HG03460 (cell line): ENCODE measurements at regions not wholly inside any gene's neighbourhood (a gene's known extent, or its start where the extent isn't known, plus 50 kb on each side); places are given as distances from the start of the nearest gene placed in this dataset.
"Not testable (repeated sequence)": the region's sequence is repeated elsewhere in the genome, so short reads cannot be mapped to it uniquely, and the experiment has no call there.

ENCODE experiments used
- ATAC-seq: cut with Tn5 transposase; IDR thresholded peaks from one replicate; pipeline ENCODE4 v1.9.1; 2021; ENCODE audit not compliant: unreplicated experiment

DNA sequence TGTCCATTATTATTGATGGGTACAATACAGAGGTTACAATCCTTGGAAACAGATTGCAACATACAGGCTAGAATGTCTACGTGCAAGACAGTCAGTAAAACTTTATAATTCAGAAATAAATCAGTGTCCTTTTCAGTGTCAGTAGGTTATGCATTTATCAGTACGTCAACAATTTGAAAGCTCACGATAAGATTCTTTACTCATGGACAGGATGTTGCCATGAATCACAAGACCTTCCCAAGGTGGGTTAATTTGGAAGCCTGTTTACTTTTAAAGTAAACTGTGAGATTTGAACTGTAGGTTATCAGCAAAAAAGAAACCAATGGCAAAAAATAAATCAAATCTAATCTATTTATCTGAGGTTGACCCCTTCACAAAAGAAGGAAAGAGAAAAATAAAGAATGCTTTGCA is 243.9 kb upstream of the AGTR1 start:
- no peak for ATAC-seq

DNA sequence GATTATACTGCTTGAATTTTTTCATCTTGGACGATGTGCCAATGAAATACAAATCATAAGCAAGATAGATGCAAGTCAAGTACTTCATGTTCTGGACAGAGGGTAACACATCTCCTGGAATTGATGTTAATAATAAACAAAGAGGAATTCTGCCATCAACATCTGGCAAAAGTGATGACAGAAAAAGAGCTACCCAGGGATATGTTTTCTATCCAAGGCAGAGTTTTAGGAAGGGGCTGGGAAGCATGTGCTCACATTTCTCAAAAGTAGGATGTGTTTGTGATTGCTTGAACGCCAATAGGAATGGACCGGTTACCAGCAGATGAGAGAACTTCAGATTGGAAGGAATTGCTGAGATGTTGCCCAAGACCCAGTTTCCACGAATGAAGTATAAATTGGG is 242.6 kb upstream of the AGTR1 start:
- no peak for ATAC-seq

DNA sequence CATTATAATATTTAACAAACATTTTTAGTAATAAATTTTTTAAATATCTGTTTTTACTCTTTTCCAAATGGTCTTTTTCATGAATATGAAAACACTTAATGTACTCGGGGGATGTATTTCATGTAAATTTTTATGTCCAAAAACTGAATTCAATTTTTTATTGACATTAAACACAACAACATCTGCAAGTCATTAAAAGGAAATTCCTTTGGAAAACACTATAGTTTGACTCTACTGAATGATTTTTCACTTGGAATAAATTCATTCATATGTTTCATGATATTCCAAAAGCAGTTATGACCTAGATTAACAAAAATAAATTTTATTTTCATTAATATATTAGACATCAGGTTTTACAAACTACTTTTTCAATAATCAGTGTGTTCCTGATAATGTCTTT is 239.8 kb upstream of the AGTR1 start:
- ATAC-seq: no peak

DNA sequence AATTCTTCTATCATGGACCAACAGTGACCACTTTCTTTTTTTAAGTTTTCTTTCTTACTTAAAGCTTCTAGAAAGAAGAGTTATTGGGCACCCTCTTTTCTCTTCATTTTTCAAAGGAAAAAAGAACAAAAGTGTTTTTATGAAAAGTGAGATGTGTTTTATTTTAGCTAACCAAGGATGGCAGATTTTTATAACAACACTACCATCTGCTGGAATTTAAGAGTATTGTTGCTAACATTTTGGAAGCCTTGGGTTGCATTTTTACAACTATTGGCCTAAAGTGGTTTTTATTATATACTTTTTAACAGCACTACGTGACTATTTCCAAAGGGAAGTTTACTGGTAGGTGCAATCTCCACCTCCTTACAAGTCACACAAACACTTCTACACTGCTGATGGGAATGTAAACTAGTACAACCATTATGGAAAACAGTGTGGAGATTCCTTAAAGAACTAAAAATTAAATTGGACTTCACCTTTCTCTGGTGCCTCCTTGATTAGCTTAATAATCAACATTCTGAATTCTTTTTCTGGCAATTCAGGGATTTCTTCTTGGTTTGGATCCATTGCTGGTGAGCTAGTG is 237.7 kb upstream of the AGTR1 start:
- ATAC-seq: no peak

DNA sequence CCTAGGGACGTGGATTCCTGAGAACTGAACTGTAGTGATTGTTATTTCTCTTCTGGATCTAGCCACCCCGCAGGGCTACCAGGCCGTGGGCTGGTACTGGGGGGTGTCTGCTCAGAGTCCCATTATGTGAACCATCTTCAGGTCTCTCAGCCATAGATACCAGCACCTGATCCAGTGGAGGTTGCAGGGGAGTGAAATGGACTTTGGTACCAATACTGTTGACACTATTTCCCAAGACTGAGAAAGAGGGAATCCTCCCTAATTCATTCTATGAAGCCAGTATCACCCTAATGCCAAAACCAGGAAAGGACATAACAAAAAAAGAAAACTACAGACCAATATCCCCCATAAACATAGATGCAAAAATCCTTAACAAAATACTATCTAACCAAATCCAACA is 237.0 kb upstream of the AGTR1 start:
- ATAC-seq: no peak

DNA sequence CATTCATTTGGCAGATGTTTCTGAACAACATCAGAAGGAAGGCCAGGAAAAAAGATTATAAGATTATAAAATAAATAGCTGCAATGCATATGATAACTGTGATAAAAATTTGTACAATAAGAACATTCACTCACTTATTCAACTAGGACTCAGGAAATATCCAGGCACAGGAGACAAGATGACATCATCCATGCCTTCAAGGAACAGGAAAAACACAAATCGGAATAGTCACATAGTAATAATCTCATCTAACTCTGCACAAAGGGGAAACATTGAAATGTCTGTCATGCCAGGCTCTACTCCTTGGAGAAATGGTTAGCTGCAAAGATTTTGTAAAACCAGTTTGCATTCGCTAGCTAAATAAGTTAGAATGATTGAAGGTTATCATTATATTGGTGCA is 233.5 kb upstream of the AGTR1 start:
- no peak for ATAC-seq

DNA sequence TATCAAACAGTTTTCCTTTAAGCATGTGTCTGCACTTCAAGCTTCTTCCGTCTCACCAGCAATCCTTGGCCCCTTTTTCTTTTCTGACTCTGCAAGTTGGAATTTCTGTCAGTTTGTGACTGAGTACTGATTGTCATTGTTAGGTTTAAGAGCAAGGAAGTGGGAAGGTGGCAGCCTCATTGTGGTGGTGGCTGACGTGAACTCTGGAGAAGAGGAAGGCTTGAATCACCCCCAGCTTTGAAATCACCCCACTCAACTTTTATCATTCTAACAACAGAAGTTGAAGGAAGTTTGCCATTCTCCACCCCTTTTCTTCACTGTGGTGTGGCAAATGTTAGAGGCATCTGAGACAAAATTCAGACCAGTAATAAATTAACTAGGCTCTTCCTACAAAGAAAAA is 231.6 kb upstream of the AGTR1 start:
- no peak for ATAC-seq

GRCh38 chr3:148466980-148467740 is 230.5 kb upstream of the AGTR1 start:
- no peak for ATAC-seq

- ATAC-seq: no peak
Measured at GRCh38 chr3:148477375-148477774, 220.3 kb upstream of the AGTR1 start.

- no peak for ATAC-seq
Measured at GRCh38 chr3:148493631-148494030, 204.1 kb upstream of the AGTR1 start.

DNA sequence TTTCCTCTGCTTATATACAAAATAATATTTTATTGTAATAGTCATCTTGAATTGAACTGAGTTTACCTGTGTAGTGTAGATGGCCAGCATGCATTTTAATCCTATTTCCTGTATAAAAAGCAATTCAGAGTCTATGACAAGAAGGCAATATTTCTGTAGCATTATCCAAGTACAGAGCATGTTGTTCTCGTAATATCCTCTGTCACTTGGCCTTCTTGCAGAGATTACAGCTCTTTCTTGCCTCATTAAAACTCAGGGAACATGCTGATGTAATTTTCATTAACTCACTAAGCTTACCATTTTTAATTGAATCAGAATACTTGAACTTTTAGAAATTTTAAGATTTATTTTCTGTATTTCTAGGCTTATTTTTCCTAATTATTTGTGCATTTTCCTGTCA is 203.3 kb upstream of the AGTR1 start:
- ATAC-seq: no peak

- no peak for ATAC-seq
Measured at GRCh38 chr3:148500881-148501280, 196.8 kb upstream of the AGTR1 start.

DNA sequence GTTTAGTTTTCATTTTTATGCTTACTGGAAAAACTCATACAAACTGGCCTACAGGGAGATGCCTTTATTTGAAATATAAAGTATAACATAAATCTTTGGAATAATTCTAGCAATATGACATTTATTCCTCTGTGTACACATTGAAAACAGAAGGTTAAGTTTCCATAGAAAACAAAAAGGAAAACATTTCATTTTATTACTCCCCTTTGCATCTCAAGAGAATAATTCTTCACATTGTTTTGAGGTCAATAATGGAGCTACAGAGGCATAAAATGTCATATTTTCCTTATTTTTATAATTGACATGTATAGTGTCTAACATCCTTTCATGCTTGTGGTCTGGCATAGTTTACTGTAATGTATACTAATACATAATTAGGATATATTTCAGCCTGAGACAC is 187.6 kb upstream of the AGTR1 start:
- no peak for ATAC-seq

- no peak for ATAC-seq
Measured at GRCh38 chr3:148510561-148510960, 187.1 kb upstream of the AGTR1 start.

DNA sequence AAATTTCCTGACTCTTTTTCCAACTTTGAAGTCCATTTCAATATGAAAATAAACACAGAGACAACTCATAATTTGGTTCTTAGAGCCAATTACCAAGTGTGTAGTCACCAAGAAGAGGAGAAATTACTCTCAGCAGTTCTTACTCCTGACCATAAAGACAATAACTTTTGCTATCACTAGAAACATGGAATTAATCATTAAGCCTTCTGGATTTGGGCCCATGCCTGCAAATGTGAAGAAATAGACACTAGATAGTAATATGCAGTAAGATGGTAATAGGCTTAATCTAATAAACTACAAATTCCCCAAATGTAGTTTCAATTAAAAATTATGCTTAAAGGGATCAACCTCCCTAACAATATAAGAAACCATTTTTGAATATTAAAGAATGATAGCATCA is 185.1 kb upstream of the AGTR1 start:
- ATAC-seq: no peak

DNA sequence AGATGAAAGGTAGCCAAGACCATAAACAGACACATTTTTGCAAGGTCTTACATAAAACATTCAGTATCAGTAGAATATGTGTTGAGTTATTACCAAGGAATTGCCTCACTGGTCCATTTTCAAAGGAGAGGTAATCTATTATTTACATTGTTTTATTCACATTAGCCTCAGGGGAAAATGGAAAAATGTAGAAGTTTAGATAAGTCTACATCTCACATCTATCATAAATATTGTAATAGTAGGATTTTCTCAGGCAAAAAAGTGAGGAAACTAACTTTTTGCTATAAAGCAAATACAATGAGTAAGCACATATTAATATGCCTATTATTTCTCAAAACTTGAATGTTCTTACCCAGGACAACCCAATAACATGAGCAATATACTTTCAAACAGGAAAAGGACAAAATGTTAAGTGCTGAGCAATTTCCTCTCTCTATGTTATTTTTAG is 184.6 kb upstream of the AGTR1 start:
- ATAC-seq: no peak

DNA sequence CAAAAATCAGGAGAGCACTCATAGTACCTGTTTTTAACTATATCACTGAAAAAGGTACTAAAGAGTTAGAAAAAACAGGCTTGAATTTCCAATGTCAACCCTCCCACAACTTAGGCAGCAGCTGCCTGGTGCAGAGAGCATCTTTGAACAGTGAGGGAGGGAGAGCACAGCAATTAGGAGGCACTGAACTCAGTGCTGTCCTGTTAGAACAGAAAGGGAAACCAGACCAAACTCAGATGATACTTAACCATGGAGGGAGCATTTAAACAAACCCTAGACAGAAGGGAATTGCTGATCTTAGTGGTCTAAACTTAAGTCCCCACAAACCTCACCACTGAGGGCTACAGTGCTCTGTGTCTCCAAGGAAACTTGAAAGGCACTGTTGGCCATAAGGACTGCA is 179.2 kb upstream of the AGTR1 start:
- ATAC-seq: no peak

GRCh38 chr3:148525621-148526020 is 172.1 kb upstream of the AGTR1 start:
- ATAC-seq: not testable (repeated sequence)

GRCh38 chr3:148528024-148528423 is 169.7 kb upstream of the AGTR1 start:
- no peak for ATAC-seq

DNA sequence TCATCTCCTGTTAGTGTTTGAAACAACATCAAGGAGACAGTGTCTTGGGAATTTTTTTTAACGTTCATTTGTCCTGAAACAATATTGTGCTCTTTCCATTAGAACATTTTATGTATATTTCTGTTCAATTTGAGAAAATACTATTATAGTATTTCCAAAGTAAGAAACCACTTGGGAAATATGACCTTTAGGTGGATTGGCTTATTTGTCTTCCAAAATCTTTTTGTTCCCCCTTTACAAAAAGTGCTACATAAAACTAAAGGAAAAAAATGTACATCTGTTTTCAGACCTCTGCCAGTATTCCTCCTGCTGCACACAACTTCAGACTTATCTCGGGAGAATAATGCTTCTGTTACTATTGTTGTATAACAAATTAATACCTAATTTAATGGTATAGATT is 165.9 kb upstream of the AGTR1 start:
- no peak for ATAC-seq

- no peak for ATAC-seq
Measured at GRCh38 chr3:148532326-148532725, 165.4 kb upstream of the AGTR1 start.

- ATAC-seq: no peak
Measured at GRCh38 chr3:148532774-148533173, 164.9 kb upstream of the AGTR1 start.
